Hematopoietic multipotent progenitor cell (in vitro differentiated cells): ENCODE measurements at regions not wholly inside any gene's neighbourhood (a gene's known extent, or its start where the extent isn't known, plus 50 kb on each side); places are given as distances from the start of the nearest gene placed in this dataset.

ENCODE experiments used
- DNase-seq, 3 donors: peaks; one replicate each; pipeline ENCODE4 v3.0.0-alpha.2; 2011 to 2015; ENCODE audit warnings: low read depth in 2 of 3, low spot score in 2 of 3

DNA sequence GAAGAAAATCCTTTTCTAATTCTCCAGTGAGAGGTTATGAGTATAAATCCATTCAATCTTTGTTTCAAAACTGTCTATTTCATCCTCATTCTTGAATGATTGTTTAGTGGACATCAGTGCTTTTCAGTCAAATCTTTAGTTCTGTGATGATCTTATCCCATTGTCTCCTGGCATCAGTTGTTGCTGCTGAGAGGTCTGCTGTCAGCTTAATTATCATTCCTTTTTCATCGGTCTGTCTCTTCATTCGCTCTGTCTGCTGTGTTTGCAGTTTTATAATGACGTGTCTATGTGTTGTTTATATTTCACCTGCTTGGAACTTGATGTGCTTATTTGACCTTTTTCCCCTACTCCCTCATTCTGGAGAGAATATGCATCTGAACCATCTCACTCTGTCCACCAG, 69.2 kb upstream of the GLI2 start:
- no peak for DNase-seq

DNA sequence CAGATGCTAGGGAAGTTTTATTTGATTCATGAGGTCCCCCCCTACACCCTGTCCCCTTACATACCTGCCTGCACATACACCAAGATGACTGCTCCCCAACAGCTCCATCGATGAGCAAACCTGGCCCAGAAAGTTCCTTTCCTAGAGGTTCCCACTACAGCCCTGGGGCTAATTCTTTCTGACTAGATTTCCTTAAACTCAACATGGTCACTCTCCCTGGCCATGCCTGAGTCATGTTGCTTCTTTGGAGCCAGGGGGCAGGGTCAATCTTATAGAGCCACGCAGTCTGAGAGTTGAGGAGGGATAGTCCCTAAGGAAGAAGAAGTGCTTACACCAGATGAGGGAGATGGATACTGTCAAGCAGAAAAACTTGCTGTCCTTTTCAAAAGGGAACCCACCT, 67.7 kb upstream of the GLI2 start:
- DNase-seq, result no peak

DNA sequence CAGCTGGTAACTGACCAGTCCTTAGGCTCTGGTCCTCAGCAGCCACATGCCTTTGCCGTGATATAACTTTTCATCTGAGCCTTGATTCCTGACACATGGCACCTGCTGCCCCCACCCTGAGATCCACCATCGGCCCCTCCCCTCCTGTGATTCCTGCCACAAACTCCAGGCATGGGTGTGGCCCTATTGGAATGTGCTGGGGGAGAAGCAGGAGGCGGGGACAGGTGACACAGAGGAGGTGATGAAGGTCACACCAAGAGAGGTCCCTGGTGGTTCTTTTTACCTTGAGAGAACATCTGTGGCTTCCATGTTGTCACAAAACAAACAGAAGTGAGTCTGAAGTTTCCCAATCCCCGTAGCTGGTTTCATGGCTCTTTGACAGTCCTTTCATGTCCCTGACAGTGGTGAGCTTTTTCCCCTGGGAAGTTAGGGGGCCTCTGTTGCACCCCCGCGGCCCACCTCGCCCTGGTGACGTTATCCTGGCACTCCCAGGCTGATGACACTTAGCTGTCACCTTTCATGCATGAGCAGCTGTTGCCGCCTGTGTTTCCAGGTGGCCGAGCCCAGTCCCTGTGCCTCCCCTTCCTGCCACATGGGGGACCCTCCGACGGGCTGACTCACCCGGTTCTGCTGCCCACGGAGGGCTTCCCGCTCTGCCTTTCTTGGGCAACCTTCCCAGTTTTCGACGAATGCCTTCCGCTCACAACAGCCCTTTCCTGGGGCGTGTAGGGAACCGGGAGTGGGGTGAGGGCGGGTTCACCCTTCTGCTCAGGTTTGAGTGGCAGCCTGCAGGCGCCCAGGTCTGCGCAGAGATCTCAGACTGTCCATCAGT, 66.3 kb upstream of the GLI2 start:
- peak in 2 of 3 donors; percentile 28 to 39 for DNase-seq

GRCh38 chr2:120669971-120670370, 65.7 kb upstream of the GLI2 start:
- DNase-seq, result no peak

DNA sequence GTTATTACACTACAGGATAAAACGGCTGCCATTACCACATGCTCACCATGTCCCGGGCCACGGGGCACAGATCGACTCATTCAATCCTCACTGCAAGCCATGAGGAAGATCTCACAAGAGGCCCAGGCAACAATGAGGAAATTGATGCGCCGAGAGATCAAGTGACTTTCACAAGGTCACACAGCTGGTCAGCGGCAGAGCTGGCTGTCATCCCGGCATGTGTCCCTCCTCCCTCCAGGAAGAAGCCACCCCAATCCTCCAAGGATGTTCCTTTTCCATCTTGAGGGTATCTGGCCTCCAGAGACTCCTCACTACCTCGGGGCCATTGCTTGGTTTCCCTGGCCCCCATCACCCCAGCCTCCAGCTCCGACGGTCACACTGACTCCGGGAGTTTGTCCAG, 65.3 kb upstream of the GLI2 start:
- no peak for DNase-seq

- DNase-seq, result no peak
Observed at GRCh38 chr2:120670771-120671480, 64.7 kb upstream of the GLI2 start.

- no peak for DNase-seq
Observed at GRCh38 chr2:120672526-120673204, 63.0 kb upstream of the GLI2 start.

DNA sequence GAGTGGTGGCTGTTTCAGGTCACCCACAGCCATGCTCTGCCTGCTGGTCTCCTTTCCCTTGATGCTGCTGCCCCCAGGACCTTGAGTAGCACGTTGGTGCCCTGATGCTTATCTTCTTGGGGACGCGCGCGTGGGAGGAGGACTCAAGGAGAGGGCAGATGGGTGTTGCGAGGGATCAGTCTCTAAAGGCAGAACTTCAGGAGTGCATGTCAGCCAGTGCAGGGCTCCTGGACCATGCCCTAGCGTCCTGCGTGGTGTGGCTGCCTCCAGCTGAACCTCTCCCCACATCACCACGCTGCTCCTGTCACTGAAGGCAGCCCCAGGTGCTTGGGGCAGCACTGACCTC, 62.5 kb upstream of the GLI2 start:
- DNase-seq, result no peak

DNA sequence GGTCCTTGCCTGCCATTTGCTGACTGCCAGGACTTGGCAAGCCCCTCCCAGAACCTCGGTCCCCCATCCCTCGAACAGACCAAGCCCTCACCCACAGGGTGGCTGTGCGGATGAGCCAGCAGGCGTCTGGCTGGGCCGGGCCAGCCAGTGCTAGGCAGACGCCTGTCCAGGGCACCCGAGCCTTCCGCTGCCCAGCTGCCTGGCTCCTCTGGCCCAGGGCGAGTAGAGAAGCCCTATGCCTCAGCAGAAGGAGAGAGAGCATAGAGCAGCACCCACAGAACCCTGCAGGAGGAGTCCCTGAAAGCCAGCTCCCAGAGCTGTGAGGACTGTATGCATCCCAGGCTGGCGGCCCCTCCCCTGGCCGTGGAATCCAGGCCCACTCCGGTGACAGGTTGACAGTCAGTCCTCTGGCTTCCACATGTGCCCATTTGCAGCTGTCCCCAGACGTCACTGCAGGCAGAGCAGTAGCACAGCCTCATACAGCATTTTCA, 62.1 kb upstream of the GLI2 start:
- no peak for DNase-seq

GRCh38 chr2:120674246-120675170, 61.2 kb upstream of the GLI2 start:
- DNase-seq, result no peak

GRCh38 chr2:120675460-120676130, 60.1 kb upstream of the GLI2 start:
- DNase-seq, result peak; percentile 6 to 52 (median 41)

GRCh38 chr2:120677221-120677620, 58.4 kb upstream of the GLI2 start:
- DNase-seq, result no peak

DNA sequence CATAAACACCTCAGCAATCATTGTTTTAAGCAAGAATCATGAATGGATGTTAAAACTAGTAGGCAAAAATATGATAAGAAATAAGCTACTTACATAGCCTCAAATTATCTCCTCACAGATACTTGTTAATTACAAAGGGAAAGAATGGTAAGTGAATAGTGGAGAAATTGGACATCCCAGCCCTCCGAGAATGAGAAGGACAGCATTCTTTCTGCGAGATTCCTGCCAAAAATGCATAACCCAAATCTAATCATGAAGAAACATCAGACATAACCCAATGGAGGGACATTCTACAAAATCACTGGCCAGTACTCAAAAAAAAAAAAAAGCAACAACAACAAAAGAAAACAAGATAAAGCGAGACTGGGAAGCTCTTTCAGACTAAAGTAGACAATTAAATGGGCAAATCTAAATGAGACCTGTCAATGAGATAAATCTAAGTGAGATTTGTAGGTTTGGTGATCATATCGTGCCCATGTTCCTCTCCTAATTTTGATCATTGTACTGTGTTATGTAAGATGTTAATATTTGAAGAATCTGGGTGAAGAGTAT, 57.9 kb upstream of the GLI2 start:
- DNase-seq, result no peak

DNA sequence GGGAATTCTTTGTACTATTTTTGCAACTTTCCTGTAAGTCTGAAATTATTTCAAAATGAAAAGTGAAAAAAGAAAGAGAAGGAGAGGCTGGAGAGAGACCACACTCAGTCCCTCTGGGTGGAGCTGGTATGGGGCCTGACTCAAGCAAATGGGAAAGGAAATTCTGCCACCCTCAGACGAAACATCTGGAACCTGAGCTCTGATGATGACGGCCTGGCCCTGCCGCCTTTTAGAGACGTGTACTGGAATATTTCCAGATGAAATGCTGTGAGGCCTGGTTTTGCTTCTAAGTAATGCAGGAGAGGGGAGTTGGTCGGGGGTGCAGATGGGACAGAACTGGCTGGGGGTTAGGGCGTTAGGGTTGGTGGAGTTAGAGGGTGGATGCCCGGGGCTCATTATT, 57.4 kb upstream of the GLI2 start:
- no peak for DNase-seq

- no peak for DNase-seq
Observed at GRCh38 chr2:120678926-120679325, 56.7 kb upstream of the GLI2 start.

DNA sequence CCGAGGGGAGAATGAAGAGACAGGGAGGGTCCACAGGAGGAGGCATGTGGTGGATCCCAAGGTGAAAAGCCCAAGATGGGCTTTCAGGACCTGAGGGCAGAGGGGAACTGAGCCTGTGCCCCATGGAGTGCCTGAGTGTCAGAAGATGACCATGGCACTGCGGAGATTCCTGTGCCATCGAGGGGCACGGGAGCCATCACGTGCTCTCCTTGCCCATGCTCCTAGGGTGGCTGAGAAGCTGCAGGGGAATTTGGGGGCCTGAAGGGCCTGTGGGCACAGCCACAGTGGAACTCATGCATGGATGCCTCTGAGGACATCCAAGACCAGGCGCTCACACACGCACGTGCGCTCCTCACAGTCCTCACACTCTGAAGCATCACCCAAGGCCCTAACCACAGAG, 56.1 kb upstream of the GLI2 start:
- no peak for DNase-seq

GRCh38 chr2:120680136-120680761, 55.4 kb upstream of the GLI2 start:
- peak; percentile 44 to 92 (median 86) for DNase-seq

DNA sequence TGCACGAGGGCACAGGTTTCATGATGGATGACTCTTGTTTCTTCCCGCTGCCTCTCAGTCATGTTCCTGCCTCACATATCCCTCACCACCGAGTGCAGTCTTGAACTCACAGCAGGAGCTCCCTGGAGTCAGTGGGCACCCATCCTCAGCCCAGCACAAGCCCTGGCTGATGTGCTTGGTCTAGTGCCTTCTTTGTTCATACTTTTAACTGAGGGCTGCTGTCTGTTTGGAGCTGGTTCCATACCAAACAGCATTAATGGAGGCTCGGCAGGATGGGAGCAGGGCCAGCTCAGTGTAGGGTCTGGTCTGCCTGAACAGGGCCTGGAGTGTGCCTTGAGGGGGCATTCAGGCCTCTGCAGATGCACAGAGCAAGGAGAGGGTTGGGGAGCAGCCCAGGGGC, 54.5 kb upstream of the GLI2 start:
- DNase-seq, result no peak

- DNase-seq, result no peak
Observed at GRCh38 chr2:120681696-120682288, 53.9 kb upstream of the GLI2 start.
